GM12878 (cell line): ENCODE measurements at regions not wholly inside any gene's neighbourhood (a gene's known extent, or its start where the extent isn't known, plus 50 kb on each side); places are given as distances from the start of the nearest gene placed in this dataset.

Experiments
- CHD1 ChIP-seq: IDR thresholded peaks from 2 replicates; pipeline ENCODE4 v1.6.1; 2012; ENCODE audit warnings: low read depth, low read length, improper control_type of control experiment
- CREB1 ChIP-seq: IDR thresholded peaks from 2 replicates; pipeline ENCODE4 v1.6.1; 2012; ENCODE audit warnings: low read depth, mild to moderate bottlenecking, inconsistent platforms
- FOXM1 ChIP-seq: IDR thresholded peaks from 2 replicates; pipeline ENCODE4 v1.6.1; 2012; ENCODE audit warnings: low read depth, mild to moderate bottlenecking, inconsistent platforms, low read length, moderate library complexity

- TF ChIP-seq CREB1: no peak
- no peak for TF ChIP-seq FOXM1
- no peak for TF ChIP-seq CHD1
These were observed 422.6 kb downstream of the QKI start for GRCh38 chr6:163836876-163837690.
